Natural killer cell treated with Interleukin-12 subunit alpha and Interleukin-12 subunit beta and Interleukin-15 and Interleukin-18, amount 100 ng/mL, for 72 hours (primary cell): ENCODE measurements at regions not wholly inside any gene's neighbourhood (a gene's known extent, or its start where the extent isn't known, plus 50 kb on each side); places are given as distances from the start of the nearest gene placed in this dataset.

Experiments used
- ATAC-seq, 2 donors: fragments of 150-1000 bp; cut with Tn5 transposase in 1 of 2; sonication (Bioruptor Pico), chemical (Tn5 transposase) in 1 of 2; 2 replicates each; pipeline ENCODE4 v1.10.0; 2021
- DNase-seq: peaks from one replicate; pipeline ENCODE4 v3.0.0; 2022; ENCODE audit warnings: low spot score
- H3K27ac Mint-ChIP-seq, 2 donors: 1 replicate in 1 of 2; 2 replicates in 1 of 2; pipeline ENCODE4 v1.8.0; 2022; ENCODE audit warnings: mixed read lengths in 2 of 2, mild to moderate bottlenecking in 1 of 2, moderate library complexity in 1 of 2
- H3K27me3 Mint-ChIP-seq, 2 donors: 1 replicate in 1 of 2; 2 replicates in 1 of 2; pipeline ENCODE4 v1.8.0; 2022; ENCODE audit warnings: mixed read lengths in 2 of 2
- H3K36me3 Mint-ChIP-seq: one replicate; pipeline ENCODE4 v1.8.0; 2022; ENCODE audit warnings: mixed read lengths
- H3K4me1 Mint-ChIP-seq, 2 donors: 1 replicate in 1 of 2; 2 replicates in 1 of 2; pipeline ENCODE4 v1.8.0; 2022; ENCODE audit warnings: low read depth in 2 of 2, mixed read lengths in 2 of 2, mild to moderate bottlenecking in 1 of 2
- H3K4me3 Mint-ChIP-seq: one replicate; pipeline ENCODE4 v1.8.0; 2022; ENCODE audit warnings: mixed read lengths
- H3K9me3 Mint-ChIP-seq: 2 replicates; pipeline ENCODE4 v1.8.0; 2022; ENCODE audit warnings: mixed read lengths

GRCh38 chr5:135715267-135716055, 119.0 kb upstream of the SLC25A48 start:
- peaks cover 1 to 7% of the 10 kb centered on the region in 2 donors for H3K27me3 Mint-ChIP-seq
- no peaks in the 10 kb centered on the region for H3K36me3 Mint-ChIP-seq
- no peaks in the 10 kb centered on the region for H3K4me1 Mint-ChIP-seq
- H3K9me3 Mint-ChIP-seq = no peaks in the 10 kb centered on the region
- no peak overlapping the region for H3K27ac Mint-ChIP-seq
- H3K4me3 Mint-ChIP-seq = no peak overlapping the region
- no peak for DNase-seq
- ATAC-seq = no peak

DNA sequence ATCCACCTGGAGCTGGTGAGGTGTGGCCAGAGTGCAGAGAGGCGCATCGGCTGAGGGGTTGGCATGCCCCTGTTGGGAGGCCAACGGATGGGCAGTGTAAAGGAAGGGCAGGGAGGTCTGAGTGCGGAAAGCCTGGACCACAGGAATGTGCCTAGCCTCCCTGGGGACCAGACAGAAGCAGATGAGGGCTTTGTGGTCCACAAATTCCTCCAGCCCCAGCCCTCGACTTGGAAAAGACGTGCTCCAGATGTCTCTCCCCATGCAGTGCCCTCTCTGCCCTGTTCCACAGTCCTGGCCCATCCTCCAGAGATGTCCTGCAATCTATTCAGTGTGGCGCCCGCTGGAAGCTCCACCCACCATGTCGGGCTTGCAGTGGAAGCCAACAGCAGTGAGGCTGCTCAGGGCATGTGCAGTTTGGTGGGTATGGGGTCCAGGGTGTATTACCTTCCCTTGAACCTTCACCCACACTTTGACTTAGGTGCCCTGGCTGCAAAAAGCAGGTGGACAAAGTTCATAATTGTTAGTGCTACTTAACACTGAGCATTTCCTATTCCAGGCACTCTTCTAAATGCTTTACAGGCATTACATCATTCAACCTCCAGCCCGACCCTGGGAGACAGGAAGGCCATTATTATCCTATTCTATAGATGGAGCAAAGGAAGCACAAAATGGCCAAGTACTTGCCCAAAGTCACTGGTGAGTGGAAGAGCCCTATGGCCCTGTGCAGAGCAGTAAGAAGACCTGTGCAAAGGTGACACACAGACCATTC, 120.2 kb upstream of the SLC25A48 start:
- Mint-ChIP-seq H3K27ac (no peak overlapping the region), H3K4me1 (no peaks in the 10 kb centered on the region), H3K4me3 (no peak overlapping the region), H3K27me3 (peaks cover 0 to 7% of the 10 kb centered on the region in 2 donors), H3K9me3 (no peaks in the 10 kb centered on the region), H3K36me3 (no peaks in the 10 kb centered on the region)
- DNase-seq (no peak), ATAC-seq (no peak)

- Mint-ChIP-seq H3K9me3 (no peaks in the 10 kb centered on the region), H3K27ac (no peak overlapping the region), H3K4me1 (no peaks in the 10 kb centered on the region), H3K36me3 (no peaks in the 10 kb centered on the region), H3K27me3 (peaks cover 0 to 7% of the 10 kb centered on the region in 2 donors), H3K4me3 (no peak overlapping the region)
- no peak for DNase-seq
- ATAC-seq = no peak
These were observed 121.1 kb upstream of the SLC25A48 start for GRCh38 chr5:135713161-135713915.

DNA sequence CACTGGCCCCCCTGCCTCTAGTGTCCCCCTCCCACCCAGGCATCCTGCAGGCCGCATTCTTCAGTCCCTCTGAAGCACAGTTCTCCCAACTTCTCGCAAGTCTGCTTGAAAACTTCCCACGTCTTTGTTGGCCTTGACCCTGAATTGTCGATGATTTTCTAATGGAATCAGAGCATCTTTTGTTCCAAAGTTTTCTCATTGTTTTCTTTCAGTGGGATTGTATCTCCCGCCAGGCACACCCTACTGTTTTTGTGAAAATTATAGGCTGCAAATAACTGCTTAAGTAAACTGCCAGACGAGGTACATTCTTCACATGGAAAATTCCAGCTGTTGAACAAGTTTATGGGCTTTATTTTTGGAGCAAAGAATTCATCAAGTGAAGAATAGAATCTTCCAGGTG, 122.6 kb upstream of the SLC25A48 start:
- DNase-seq = no peak
- Mint-ChIP-seq H3K36me3 (no peaks in the 10 kb centered on the region), H3K27me3 (peaks cover 0 to 7% of the 10 kb centered on the region in 2 donors), H3K4me3 (no peak overlapping the region), H3K9me3 (no peaks in the 10 kb centered on the region), H3K4me1 (no peaks in the 10 kb centered on the region), H3K27ac (no peak overlapping the region)
- no peak for ATAC-seq

GRCh38 chr5:135710045-135710675, 124.3 kb upstream of the SLC25A48 start:
- peaks cover 0 to 7% of the 10 kb centered on the region in 2 donors for H3K27me3 Mint-ChIP-seq
- DNase-seq (no peak), ATAC-seq (no peak)
- no peak overlapping the region for H3K4me3 Mint-ChIP-seq
- no peaks in the 10 kb centered on the region for H3K9me3 Mint-ChIP-seq
- no peaks in the 10 kb centered on the region for H3K4me1 Mint-ChIP-seq
- H3K27ac Mint-ChIP-seq = no peak overlapping the region
- no peaks in the 10 kb centered on the region for H3K36me3 Mint-ChIP-seq

- DNase-seq (no peak), ATAC-seq (no peak)
- Mint-ChIP-seq H3K4me3 (no peak overlapping the region), H3K27me3 (peaks cover 0 to 7% of the 10 kb centered on the region in 2 donors), H3K27ac (no peak overlapping the region), H3K9me3 (no peaks in the 10 kb centered on the region), H3K4me1 (no peaks in the 10 kb centered on the region), H3K36me3 (no peaks in the 10 kb centered on the region)
These were observed 125.3 kb upstream of the SLC25A48 start for GRCh38 chr5:135709208-135709575.

DNA sequence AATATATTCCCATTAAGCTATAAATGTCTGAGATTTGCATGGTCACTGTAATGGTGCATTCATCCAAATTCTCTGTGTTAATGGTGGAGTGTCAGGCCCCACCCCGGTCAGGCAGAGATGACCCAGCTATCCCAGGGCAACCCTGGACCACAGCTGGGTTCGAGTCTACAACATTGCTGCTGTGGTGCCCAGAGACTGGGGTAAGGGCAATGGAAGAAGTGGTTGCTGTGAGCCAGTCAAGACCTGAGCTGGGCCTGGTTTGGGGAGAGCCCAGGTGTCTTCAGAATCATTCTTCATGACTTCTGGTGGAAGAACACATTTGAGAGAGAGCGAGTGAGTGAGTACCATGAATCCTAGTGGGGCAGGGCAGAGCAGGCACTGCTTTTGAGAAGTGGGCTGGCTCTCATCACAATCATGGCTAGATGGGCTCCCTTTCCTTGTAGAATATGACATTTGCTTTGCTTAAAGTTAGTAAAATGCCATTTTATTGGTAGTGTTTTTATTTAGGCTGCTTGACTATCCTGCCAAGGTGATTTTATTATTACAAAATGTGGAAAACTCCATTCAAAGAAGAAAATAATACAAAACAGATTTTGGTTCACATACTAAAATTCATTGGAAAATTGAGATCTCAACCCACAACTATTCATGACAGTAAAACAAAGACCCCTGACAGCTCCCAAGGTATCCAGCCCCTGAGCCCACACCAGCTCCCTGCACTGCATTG, 125.8 kb upstream of the SLC25A48 start:
- Mint-ChIP-seq H3K27ac (no peak overlapping the region), H3K9me3 (no peaks in the 10 kb centered on the region), H3K4me3 (no peak overlapping the region), H3K36me3 (no peaks in the 10 kb centered on the region), H3K4me1 (no peaks in the 10 kb centered on the region), H3K27me3 (peaks cover 2 to 7% of the 10 kb centered on the region in 2 donors)
- DNase-seq (no peak), ATAC-seq (no peak)

DNA sequence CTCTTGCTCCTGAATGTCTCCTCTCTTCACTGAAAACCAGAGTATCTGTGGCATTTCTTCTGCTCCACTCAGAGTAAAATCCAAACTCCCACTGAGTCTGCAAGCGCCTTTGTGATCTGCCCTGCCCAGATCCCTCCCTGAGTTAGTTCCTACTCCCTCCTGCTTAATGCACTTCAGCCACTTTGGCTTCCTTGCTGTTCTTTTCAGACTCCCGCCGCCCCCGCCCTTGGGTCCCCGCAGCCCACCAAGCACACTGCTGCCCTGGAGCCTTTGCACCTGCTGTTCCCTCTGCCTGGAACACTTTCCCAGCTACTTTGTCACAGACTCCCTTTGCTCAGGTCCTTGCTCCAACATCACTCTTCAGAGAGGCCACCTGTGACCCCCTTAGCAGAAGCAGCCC, 127.2 kb upstream of the SLC25A48 start:
- Mint-ChIP-seq H3K4me1 (no peaks in the 10 kb centered on the region), H3K4me3 (no peak overlapping the region), H3K27me3 (peaks cover 4 to 7% of the 10 kb centered on the region in 2 donors), H3K36me3 (no peaks in the 10 kb centered on the region), H3K27ac (no peak overlapping the region), H3K9me3 (no peaks in the 10 kb centered on the region)
- ATAC-seq = no peak
- no peak for DNase-seq

DNA sequence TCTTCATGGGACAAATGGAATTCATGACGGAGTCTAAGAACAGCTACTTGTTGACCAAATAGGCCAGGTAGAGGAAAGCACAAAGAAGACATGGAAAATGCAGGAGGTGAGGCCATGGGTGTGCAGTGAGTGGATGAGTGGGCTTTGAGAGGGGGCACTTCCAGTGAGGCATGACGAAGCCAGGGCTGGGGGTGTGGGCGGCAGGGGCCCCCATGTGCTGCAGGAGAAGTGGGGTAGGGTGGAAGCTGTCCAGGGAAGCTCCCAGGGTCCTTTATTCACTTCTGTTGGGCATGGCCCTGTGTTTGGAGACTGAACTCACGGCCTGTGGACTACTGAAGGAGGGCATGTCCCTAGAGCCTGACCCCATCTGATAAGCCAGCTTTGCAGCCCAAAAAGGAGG, 127.6 kb upstream of the SLC25A48 start:
- no peaks in the 10 kb centered on the region for H3K36me3 Mint-ChIP-seq
- DNase-seq (no peak), ATAC-seq (no peak)
- H3K27ac Mint-ChIP-seq = no peak overlapping the region
- H3K4me1 Mint-ChIP-seq = no peaks in the 10 kb centered on the region
- H3K27me3 Mint-ChIP-seq = peaks cover 3 to 4% of the 10 kb centered on the region in 2 donors
- no peaks in the 10 kb centered on the region for H3K9me3 Mint-ChIP-seq
- no peak overlapping the region for H3K4me3 Mint-ChIP-seq

GRCh38 chr5:135706474-135706873, 127.7 kb upstream of the CXCL14 start:
- Mint-ChIP-seq H3K4me3 (no peak overlapping the region), H3K4me1 (no peaks in the 10 kb centered on the region), H3K9me3 (no peaks in the 10 kb centered on the region), H3K36me3 (no peaks in the 10 kb centered on the region), H3K27ac (no peak overlapping the region), H3K27me3 (peaks cover 0 to 4% of the 10 kb centered on the region in 2 donors)
- ATAC-seq = no peak
- DNase-seq = no peak

- Mint-ChIP-seq H3K4me3 (no peak overlapping the region), H3K9me3 (no peaks in the 10 kb centered on the region), H3K4me1 (no peaks in the 10 kb centered on the region), H3K36me3 (no peaks in the 10 kb centered on the region), H3K27ac (no peak overlapping the region), H3K27me3 (peaks cover 0 to 4% of the 10 kb centered on the region in 2 donors)
- ATAC-seq (no peak), DNase-seq (no peak)
These were observed 127.2 kb upstream of the CXCL14 start for GRCh38 chr5:135705941-135706466.

DNA sequence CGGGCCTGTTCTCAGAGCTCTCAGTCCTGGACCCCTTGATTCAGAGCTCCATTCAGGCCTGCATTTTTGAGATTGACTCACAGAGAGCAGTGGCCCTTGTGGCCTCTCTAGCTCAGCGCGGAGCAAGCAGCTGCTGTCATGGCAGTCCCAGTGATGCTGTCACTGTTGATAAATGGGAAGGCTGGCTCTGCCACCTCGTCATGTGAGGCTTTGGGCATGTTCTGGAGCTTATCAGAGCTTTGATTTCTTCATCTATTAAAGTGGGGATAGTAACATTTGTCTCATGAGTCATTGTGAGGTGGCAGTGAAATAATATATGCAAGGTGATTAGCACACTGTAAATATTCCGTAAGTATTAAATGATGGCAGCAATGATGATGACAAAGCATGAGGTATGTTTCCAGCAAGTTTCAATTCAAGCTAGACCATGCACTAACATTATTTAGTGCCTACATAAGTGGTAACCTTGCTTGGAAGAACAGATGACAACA, 126.4 kb upstream of the CXCL14 start:
- no peaks in the 10 kb centered on the region for H3K4me1 Mint-ChIP-seq
- no peak for ATAC-seq

DNA sequence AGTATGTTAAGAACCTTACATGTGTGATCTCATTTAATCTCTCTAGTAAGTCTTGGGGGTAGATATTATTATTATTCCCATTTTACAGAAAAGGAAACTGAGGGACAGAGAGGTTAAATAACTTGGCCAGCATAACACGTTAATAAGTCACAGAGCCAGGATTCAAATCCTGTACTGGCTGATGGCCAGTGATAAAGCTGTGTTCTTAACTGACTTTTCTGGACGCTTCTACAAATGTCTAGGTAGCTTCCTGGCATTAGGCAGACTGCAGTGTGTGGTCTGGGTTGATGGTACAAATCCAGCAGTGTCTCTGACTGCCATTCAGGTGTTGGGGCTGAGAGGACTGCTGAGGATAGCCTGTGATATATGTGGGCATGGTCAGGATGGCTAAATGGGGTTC, 125.8 kb upstream of the CXCL14 start:
- Mint-ChIP-seq H3K4me1 (no peaks in the 10 kb centered on the region), H3K27me3 (peaks cover 0 to 4% of the 10 kb centered on the region in 2 donors), H3K9me3 (no peaks in the 10 kb centered on the region), H3K4me3 (no peak overlapping the region), H3K36me3 (no peaks in the 10 kb centered on the region), H3K27ac (no peak overlapping the region)
- no peak for ATAC-seq
- DNase-seq = no peak

More for the DNA sequence above, 126.4 kb upstream of the CXCL14 start:
- DNase-seq = no peak
- H3K27ac Mint-ChIP-seq = no peak overlapping the region
- H3K27me3 Mint-ChIP-seq = peaks cover 0 to 4% of the 10 kb centered on the region in 2 donors
- H3K4me3 Mint-ChIP-seq = no peak overlapping the region
- H3K36me3 Mint-ChIP-seq = no peaks in the 10 kb centered on the region
- H3K9me3 Mint-ChIP-seq = no peaks in the 10 kb centered on the region
